Endothelial cell (in vitro differentiated cells): ENCODE measurements at regions not wholly inside any gene's neighbourhood (a gene's known extent, or its start where the extent isn't known, plus 50 kb on each side); places are given as distances from the start of the nearest gene placed in this dataset.

ENCODE experiments used
- DNase-seq: peaks from one replicate; pipeline ENCODE4 v3.0.0; 2021; ENCODE audit warnings: low spot score
- H3K27ac Mint-ChIP-seq: one replicate; pipeline ENCODE4 v1.8.0; 2021; ENCODE audit warnings: mixed read lengths, inconsistent platforms; ENCODE audit not compliant: unreplicated experiment
- H3K27me3 Mint-ChIP-seq: one replicate; pipeline ENCODE4 v1.8.0; 2021; ENCODE audit warnings: mild to moderate bottlenecking, moderate library complexity, mixed read lengths, inconsistent platforms; ENCODE audit not compliant: unreplicated experiment
- H3K36me3 Mint-ChIP-seq: one replicate; pipeline ENCODE4 v1.8.0; 2021; ENCODE audit warnings: mild to moderate bottlenecking, low read depth, mixed read lengths, inconsistent platforms; ENCODE audit not compliant: unreplicated experiment
- H3K4me1 Mint-ChIP-seq: one replicate; pipeline ENCODE4 v1.8.0; 2021; ENCODE audit warnings: mild to moderate bottlenecking, mixed read lengths, inconsistent platforms; ENCODE audit not compliant: unreplicated experiment
- H3K4me3 Mint-ChIP-seq: one replicate; pipeline ENCODE4 v1.8.0; 2021; ENCODE audit warnings: mild to moderate bottlenecking, mixed read lengths, inconsistent platforms; ENCODE audit not compliant: unreplicated experiment
- H3K9me3 Mint-ChIP-seq: one replicate; pipeline ENCODE4 v1.8.0; 2021; ENCODE audit warnings: mixed read lengths, inconsistent platforms; ENCODE audit not compliant: unreplicated experiment
- CTCF ChIP-seq: fragments of 200-600 bp; sonication (generic); IDR thresholded peaks from one replicate; pipeline ENCODE4 v1.5.0; 2021; ENCODE audit warnings: antibody characterized with exemption; ENCODE audit not compliant: unreplicated experiment

- no peaks in the 10 kb centered on the region for H3K36me3 Mint-ChIP-seq
- H3K4me3 Mint-ChIP-seq, result no peak overlapping the region
- H3K27me3 Mint-ChIP-seq, result peaks cover 4% of the 10 kb centered on the region
- peak; percentile 9 for DNase-seq
- no peak overlapping the region for H3K27ac Mint-ChIP-seq
- H3K9me3 Mint-ChIP-seq, result no peaks in the 10 kb centered on the region
- no peaks in the 10 kb centered on the region for H3K4me1 Mint-ChIP-seq
- TF ChIP-seq CTCF, result no peak
These were observed 543.9 kb downstream of the AJAP1 start for GRCh38 chr1:5198328-5198727.

- no peak for TF ChIP-seq CTCF
- H3K27me3 Mint-ChIP-seq, result peaks cover 4% of the 10 kb centered on the region
- H3K9me3 Mint-ChIP-seq, result no peaks in the 10 kb centered on the region
- DNase-seq, result no peak
- H3K27ac Mint-ChIP-seq, result no peak overlapping the region
- H3K36me3 Mint-ChIP-seq, result no peaks in the 10 kb centered on the region
- no peaks in the 10 kb centered on the region for H3K4me1 Mint-ChIP-seq
- H3K4me3 Mint-ChIP-seq, result no peak overlapping the region
These were observed 537.1 kb downstream of the AJAP1 start for GRCh38 chr1:5191470-5191869.

- no peak for TF ChIP-seq CTCF
- DNase-seq, result no peak
- no peaks in the 10 kb centered on the region for H3K4me1 Mint-ChIP-seq
- H3K36me3 Mint-ChIP-seq, result no peaks in the 10 kb centered on the region
- no peaks in the 10 kb centered on the region for H3K9me3 Mint-ChIP-seq
- H3K27ac Mint-ChIP-seq, result no peak overlapping the region
- H3K27me3 Mint-ChIP-seq, result peaks cover 3% of the 10 kb centered on the region
- no peak overlapping the region for H3K4me3 Mint-ChIP-seq
These were observed 535.0 kb downstream of the AJAP1 start for GRCh38 chr1:5189384-5189783.

GRCh38 chr1:5165762-5166161, 511.4 kb downstream of the AJAP1 start:
- Mint-ChIP-seq H3K4me3 (no peak overlapping the region), H3K27me3 (peaks cover 6% of the 10 kb centered on the region), H3K4me1 (no peaks in the 10 kb centered on the region), H3K9me3 (no peaks in the 10 kb centered on the region), H3K27ac (no peak overlapping the region), H3K36me3 (no peaks in the 10 kb centered on the region)
- TF ChIP-seq CTCF, result no peak
- no peak for DNase-seq

GRCh38 chr1:5164158-5164557, 509.7 kb downstream of the AJAP1 start:
- Mint-ChIP-seq H3K27ac (no peak overlapping the region), H3K4me3 (no peak overlapping the region), H3K9me3 (no peaks in the 10 kb centered on the region), H3K36me3 (no peaks in the 10 kb centered on the region), H3K4me1 (no peaks in the 10 kb centered on the region), H3K27me3 (peaks cover 3% of the 10 kb centered on the region)
- no peak for TF ChIP-seq CTCF
- DNase-seq, result no peak
